NT2/D1 (cell line): ENCODE measurements at regions not wholly inside any gene's neighbourhood (a gene's known extent, or its start where the extent isn't known, plus 50 kb on each side); places are given as distances from the start of the nearest gene placed in this dataset.

Source experiments
- DNase-seq: peaks from one replicate; pipeline ENCODE4 v3.0.0-alpha.2; 2011; ENCODE audit warnings: low read depth, low spot score
- H3K27me3 ChIP-seq: 2 replicates; pipeline ENCODE4 v1.6.0; 2011; ENCODE audit warnings: mild to moderate bottlenecking; ENCODE audit not compliant: insufficient read length, insufficient read depth
- H3K36me3 ChIP-seq: 2 replicates; pipeline ENCODE4 v1.6.1; 2011; ENCODE audit warnings: mild to moderate bottlenecking, low read length, mixed read lengths; ENCODE audit not compliant: insufficient read depth, insufficient read length
- H3K4me1 ChIP-seq: 2 replicates; pipeline ENCODE4 v1.5.1; 2011; ENCODE audit not compliant: insufficient read depth, insufficient read length
- H3K4me3 ChIP-seq: 2 replicates; pipeline ENCODE4 v1.5.1; 2011; ENCODE audit warnings: low read depth; ENCODE audit not compliant: insufficient read length
- H3K9ac ChIP-seq: 2 replicates; pipeline ENCODE4 v1.6.0; 2011; ENCODE audit warnings: low read depth; ENCODE audit not compliant: insufficient read length
- H3K9me3 ChIP-seq: 2 replicates; pipeline ENCODE4 v1.5.1; 2011; ENCODE audit warnings: mild to moderate bottlenecking, low read length; ENCODE audit not compliant: insufficient read depth
- SUZ12 ChIP-seq: IDR thresholded peaks from 2 replicates; pipeline ENCODE4 v1.6.1; 2011; ENCODE audit not compliant: insufficient read length, insufficient read depth; ENCODE audit errors: extremely low read depth
- YY1 ChIP-seq: IDR thresholded peaks from 2 replicates; pipeline ENCODE4 v1.6.1; 2011; ENCODE audit not compliant: insufficient read length, insufficient read depth
- ZNF274 ChIP-seq: IDR thresholded peaks from 2 replicates; pipeline ENCODE4 v1.6.1; 2011; ENCODE audit warnings: mild to moderate bottlenecking, low read depth, low read length

DNA sequence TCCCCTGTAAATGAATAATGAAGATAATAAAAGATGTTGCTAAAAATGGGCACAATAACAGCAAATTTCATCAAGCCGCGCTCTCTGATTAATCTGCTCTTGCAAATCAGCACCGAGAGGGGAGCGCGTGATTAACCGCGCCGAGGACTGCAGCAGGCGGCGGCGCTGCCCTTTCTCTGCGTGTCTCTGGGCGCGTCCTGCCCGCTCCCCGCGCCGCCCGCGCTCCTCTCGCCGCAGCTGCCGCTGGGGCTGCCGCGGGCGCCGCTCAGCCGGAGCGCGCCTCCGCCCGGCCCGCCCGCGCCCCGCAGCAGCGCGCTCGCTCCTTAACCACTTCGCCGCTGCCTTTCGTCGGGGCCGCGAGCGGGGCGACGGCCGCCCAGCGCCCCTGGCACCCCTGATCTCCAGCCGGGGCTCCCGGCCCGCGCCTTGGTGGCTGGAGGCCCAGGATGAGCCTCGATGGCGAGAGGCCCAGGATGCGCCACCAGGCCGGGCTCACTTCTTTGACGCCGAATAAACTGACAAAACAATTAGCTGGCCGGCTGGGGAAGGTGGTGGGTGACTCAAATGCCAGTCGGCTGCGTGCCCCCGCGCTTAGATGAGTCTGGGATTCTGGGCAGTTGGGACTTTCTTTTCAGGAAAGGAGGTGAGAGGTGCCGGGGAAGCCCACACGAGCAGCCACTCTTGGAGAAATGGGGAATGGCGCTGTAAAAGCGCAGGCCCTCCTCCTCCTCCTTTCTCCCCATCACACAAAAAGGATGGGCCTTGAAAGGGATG, 221.4 kb upstream of the PKN2 start:
- H3K36me3 ChIP-seq: no peaks in the 10 kb centered on the region
- H3K9me3 ChIP-seq: peaks cover 8% of the 10 kb centered on the region; the same call in 1 of the 2 replicates
- H3K4me1 ChIP-seq: no peaks in the 10 kb centered on the region
- peak overlapping the region; percentile 78 for H3K9ac ChIP-seq
- H3K4me3 ChIP-seq: peak overlapping the region; percentile 51
- DNase-seq: peak; percentile 22
- H3K27me3 ChIP-seq: peaks cover 5% of the 10 kb centered on the region
- TF ChIP-seq ZNF274: no peak
- no peak for TF ChIP-seq SUZ12
- no peak for TF ChIP-seq YY1

DNA sequence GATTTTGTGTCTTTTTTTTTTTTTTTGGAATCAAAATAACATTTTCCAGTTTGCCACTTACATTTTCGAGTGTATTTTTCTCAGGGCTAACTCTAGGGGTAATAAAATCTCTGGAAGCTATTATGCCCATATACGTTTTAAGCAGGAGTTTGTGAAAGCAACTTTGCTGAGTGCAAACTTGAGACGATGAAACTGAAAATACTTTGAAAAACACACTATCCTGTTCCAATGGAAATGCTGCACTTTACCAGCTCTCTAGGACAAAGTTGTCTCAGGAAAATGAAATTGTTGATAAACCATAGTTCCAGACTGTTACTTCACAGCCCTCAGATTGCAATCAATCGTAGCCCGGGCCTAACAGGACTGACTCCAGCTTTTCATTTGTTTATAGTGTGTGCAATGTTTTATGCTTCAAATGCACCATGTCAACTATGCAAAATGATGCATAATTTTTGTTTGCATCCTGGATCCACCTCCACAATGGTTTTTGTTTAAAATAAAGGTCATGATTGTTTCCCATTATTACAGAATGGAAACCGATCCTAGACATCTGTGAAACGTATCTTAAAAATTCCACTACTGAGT, 220.6 kb upstream of the PKN2 start:
- Histone ChIP-seq H3K4me1 (no peaks in the 10 kb centered on the region), H3K27me3 (peaks cover 5% of the 10 kb centered on the region), H3K9ac (no peak overlapping the region), H3K36me3 (no peaks in the 10 kb centered on the region), H3K9me3 (peaks cover 8% of the 10 kb centered on the region; the same call in 1 of the 2 replicates), H3K4me3 (no peak overlapping the region)
- TF ChIP-seq ZNF274: no peak
- no peak for TF ChIP-seq YY1
- TF ChIP-seq SUZ12: no peak
- DNase-seq: no peak

- Histone ChIP-seq H3K36me3 (no peaks in the 10 kb centered on the region), H3K4me1 (no peaks in the 10 kb centered on the region), H3K4me3 (no peak overlapping the region), H3K27me3 (peaks cover 5% of the 10 kb centered on the region), H3K9me3 (peaks cover 8% of the 10 kb centered on the region; the same call in 1 of the 2 replicates), H3K9ac (no peak overlapping the region)
- DNase-seq: no peak
- no peak for TF ChIP-seq YY1
- no peak for TF ChIP-seq SUZ12
These were observed 218.1 kb upstream of the PKN2 start for GRCh38 chr1:88466011-88466410.

DNA sequence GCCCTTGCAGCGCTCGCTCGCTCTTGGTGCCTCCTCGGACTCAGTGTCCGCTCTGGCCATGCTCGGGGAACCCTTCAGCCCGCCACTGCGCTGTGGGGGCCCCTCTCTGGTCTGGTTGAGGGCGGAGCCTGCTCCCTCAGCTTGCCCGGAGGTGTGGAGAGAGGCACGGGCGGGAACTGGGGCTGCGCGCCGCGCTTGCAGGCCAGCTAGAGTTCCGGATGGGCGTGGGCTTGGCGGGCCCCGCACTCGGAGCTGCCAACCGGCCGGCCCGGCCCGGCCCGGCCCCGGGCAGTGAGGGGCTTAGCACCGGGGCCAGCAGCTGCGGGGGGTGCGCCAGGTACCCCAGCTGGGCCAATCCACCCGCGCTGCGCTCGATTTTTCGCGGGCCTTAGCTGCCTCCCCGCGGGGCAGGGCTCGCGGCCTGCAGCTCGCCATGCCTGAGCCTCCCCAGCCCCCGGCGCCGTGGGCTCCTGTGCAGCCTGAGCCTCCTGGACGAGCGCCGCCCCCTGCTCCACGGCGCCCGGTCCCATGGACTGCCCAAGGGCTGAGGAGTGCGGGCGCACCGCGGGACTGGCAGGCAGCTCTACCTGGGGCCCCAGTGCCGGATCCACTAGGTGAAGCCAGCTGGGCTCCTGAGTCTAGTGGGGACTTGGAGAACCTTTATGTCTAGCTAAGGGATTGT, 217.0 kb upstream of the PKN2 start:
- no peak for DNase-seq

DNA sequence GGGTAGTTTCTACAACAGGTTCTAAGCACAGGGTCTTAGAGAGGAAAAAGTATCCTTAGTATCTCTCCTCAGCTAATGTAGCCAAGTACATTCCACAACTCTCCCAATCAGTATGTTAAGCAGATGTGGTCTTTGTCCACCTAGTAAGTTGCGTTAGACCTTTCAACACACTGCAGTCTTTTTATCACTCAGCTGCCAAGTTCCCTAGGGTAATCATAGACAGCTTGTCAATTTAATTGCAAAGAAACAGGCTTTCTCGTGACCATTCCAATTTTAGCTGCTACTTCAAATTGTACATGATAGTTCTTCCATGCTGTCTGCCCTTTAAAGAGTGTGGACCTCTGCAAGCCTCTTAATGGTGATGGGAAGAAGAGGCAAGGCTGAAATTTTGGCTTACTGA, 211.8 kb upstream of the PKN2 start:
- DNase-seq: no peak
- no peak overlapping the region for H3K4me3 ChIP-seq
- TF ChIP-seq SUZ12: no peak
- no peak for TF ChIP-seq YY1
- no peak for TF ChIP-seq ZNF274
- H3K9me3 ChIP-seq: peaks cover 1% of the 10 kb centered on the region; the same call in 1 of the 2 replicates
- H3K9ac ChIP-seq: no peak overlapping the region
- no peaks in the 10 kb centered on the region for H3K27me3 ChIP-seq
- no peaks in the 10 kb centered on the region for H3K36me3 ChIP-seq
- H3K4me1 ChIP-seq: no peaks in the 10 kb centered on the region

More for the DNA sequence above, 217.0 kb upstream of the PKN2 start:
- H3K27me3 ChIP-seq: peaks cover 4% of the 10 kb centered on the region
- no peak overlapping the region for H3K4me3 ChIP-seq
- no peak for TF ChIP-seq YY1
- TF ChIP-seq ZNF274: no peak
- no peak for TF ChIP-seq SUZ12
- H3K4me1 ChIP-seq: no peaks in the 10 kb centered on the region
- H3K9ac ChIP-seq: no peak overlapping the region
- no peaks in the 10 kb centered on the region for H3K36me3 ChIP-seq
- H3K9me3 ChIP-seq: peaks cover 8% of the 10 kb centered on the region; the same call in 1 of the 2 replicates

DNA sequence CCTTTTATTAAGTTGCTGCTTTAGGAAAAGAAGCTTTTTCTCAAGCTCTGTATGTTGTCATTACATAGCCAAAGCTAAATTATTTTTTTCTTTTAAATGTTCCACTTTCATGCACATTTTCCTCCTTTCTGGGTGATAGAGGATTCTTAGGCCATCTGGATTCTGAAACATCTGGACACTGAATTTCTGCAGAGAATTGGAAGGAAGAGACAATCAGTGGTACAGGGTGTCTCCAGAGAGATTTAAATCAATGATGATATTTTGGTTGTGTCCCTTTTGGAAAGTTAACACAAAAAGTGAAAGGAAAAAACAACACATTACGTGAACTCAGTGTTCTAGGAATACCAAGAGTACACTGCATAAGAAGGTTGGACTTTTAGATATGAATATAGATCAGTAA, 211.4 kb upstream of the PKN2 start:
- no peak for TF ChIP-seq SUZ12
- TF ChIP-seq ZNF274: no peak
- H3K4me1 ChIP-seq: no peaks in the 10 kb centered on the region
- no peaks in the 10 kb centered on the region for H3K27me3 ChIP-seq
- H3K36me3 ChIP-seq: no peaks in the 10 kb centered on the region
- DNase-seq: no peak
- H3K4me3 ChIP-seq: no peak overlapping the region
- H3K9me3 ChIP-seq: no peaks in the 10 kb centered on the region
- no peak overlapping the region for H3K9ac ChIP-seq

- TF ChIP-seq YY1 (no peak), SUZ12 (no peak), ZNF274 (no peak)
- Histone ChIP-seq H3K27me3 (no peaks in the 10 kb centered on the region), H3K9me3 (no peaks in the 10 kb centered on the region), H3K4me3 (no peak overlapping the region), H3K4me1 (no peaks in the 10 kb centered on the region), H3K9ac (no peak overlapping the region), H3K36me3 (no peaks in the 10 kb centered on the region)
- no peak for DNase-seq
These were observed 209.3 kb upstream of the PKN2 start for GRCh38 chr1:88474555-88475304.
